NT2/D1 (cell line): ENCODE measurements at regions not wholly inside any gene's neighbourhood (a gene's known extent, or its start where the extent isn't known, plus 50 kb on each side); places are given as distances from the start of the nearest gene placed in this dataset.

Source experiments
- SUZ12 ChIP-seq: IDR thresholded peaks from 2 replicates; pipeline ENCODE4 v1.6.1; 2011; ENCODE audit not compliant: insufficient read length, insufficient read depth; ENCODE audit errors: extremely low read depth
- ZNF274 ChIP-seq: IDR thresholded peaks from 2 replicates; pipeline ENCODE4 v1.6.1; 2011; ENCODE audit warnings: mild to moderate bottlenecking, low read depth, low read length

DNA sequence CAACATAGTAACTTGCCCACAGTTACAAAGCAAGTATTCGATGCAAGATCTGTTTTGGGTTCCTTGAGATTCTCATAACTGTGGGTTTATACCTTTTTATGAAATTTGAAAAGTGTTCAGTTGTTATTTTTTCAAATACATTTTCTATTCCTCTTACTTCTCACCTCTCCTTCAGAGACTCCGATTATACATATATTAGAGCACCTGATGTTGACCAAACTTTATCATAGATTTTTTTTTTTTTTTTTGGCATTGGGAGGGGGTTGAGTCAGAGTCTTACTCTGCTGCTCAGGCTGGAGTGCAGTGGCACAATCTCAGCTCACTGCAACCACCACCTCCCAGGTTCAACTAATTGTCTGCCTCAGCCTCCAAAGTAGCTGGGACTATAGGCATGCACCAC is 51.3 kb upstream of the RBBP6 start:
- TF ChIP-seq SUZ12 (no peak), ZNF274 (no peak)
